MM.1S (cell line): ENCODE measurements at regions not wholly inside any gene's neighbourhood (a gene's known extent, or its start where the extent isn't known, plus 50 kb on each side); places are given as distances from the start of the nearest gene placed in this dataset.

Source experiments
- DNase-seq: peaks from one replicate; pipeline ENCODE4 v3.0.0-alpha.2; 2015
- H2AFZ ChIP-seq: fragments of 300-600 bp; sonication (generic); 2 replicates; pipeline ENCODE4 v1.6.0; 2016; ENCODE audit warnings: antibody characterized with exemption, low read length
- H3F3A ChIP-seq: fragments of 300-600 bp; sonication (generic); 2 replicates; pipeline ENCODE4 v1.6.1; 2016; ENCODE audit warnings: mild to moderate bottlenecking, antibody characterized with exemption, low read length, moderate library complexity, mixed read lengths; ENCODE audit not compliant: insufficient read depth
- H3K27ac ChIP-seq: fragments of 300-600 bp; sonication (generic); 2 replicates; pipeline ENCODE4 v1.5.1; 2016; ENCODE audit warnings: mild to moderate bottlenecking, low read length
- H3K27me3 ChIP-seq: fragments of 300-600 bp; sonication (generic); replicated peaks from 2 replicates; pipeline ENCODE4 v1.6.0; 2016; ENCODE audit warnings: low read length; ENCODE audit not compliant: insufficient read depth
- H3K36me3 ChIP-seq: fragments of 300-600 bp; sonication (generic); replicated peaks from 2 replicates; pipeline ENCODE4 v1.6.1; 2016; ENCODE audit warnings: mild to moderate bottlenecking, low read length, mixed read lengths; ENCODE audit not compliant: insufficient read depth
- H3K4me1 ChIP-seq: fragments of 300-600 bp; sonication (generic); 2 replicates; pipeline ENCODE4 v1.6.1; 2016; ENCODE audit warnings: low read length, mixed read lengths
- H3K4me2 ChIP-seq: fragments of 300-600 bp; sonication (generic); 2 replicates; pipeline ENCODE4 v1.6.0; 2016; ENCODE audit warnings: low read depth, low read length
- H3K4me3 ChIP-seq: fragments of 300-600 bp; sonication (generic); 2 replicates; pipeline ENCODE4 v1.5.1; 2016; ENCODE audit warnings: low read length, mixed read lengths
- H3K79me2 ChIP-seq: fragments of 300-600 bp; sonication (generic); 2 replicates; pipeline ENCODE4 v1.6.1; 2016; ENCODE audit warnings: mixed run types, low read length, mixed read lengths
- H3K9ac ChIP-seq: fragments of 300-600 bp; sonication (generic); 2 replicates; pipeline ENCODE4 v1.6.1; 2016; ENCODE audit warnings: low read length, mixed read lengths
- H3K9me2 ChIP-seq: fragments of 300-600 bp; sonication (generic); replicated peaks from 2 replicates; pipeline ENCODE4 v1.6.1; 2016; ENCODE audit warnings: mild to moderate bottlenecking, low read length, mixed read lengths; ENCODE audit not compliant: insufficient read depth
- H3K9me3 ChIP-seq: fragments of 300-600 bp; sonication (generic); replicated peaks from 2 replicates; pipeline ENCODE4 v1.6.1; 2016; ENCODE audit warnings: mild to moderate bottlenecking, low read length, mixed read lengths; ENCODE audit not compliant: insufficient read depth
- H4K20me1 ChIP-seq: fragments of 300-600 bp; sonication (generic); 2 replicates; pipeline ENCODE4 v1.6.1; 2016; ENCODE audit warnings: mild to moderate bottlenecking, low read length, moderate library complexity, mixed read lengths; ENCODE audit not compliant: insufficient read depth
- EZH2 ChIP-seq: fragments of 300-600 bp; sonication (generic); optimal IDR thresholded peaks from 2 replicates; pipeline ENCODE3; 2017; ENCODE audit warnings: low read depth, mild to moderate bottlenecking, antibody characterized with exemption, low read length, mixed read lengths
- EZH2phosphoT487 ChIP-seq: fragments of 300-600 bp; sonication (generic); IDR thresholded peaks from 2 replicates; pipeline ENCODE4 v1.6.1; 2018; ENCODE audit warnings: antibody characterized with exemption, low read length
- TF ChIP-seq, protein P1 (sequence below): fragments of 300-600 bp; sonication (generic); IDR thresholded peaks from 2 replicates; pipeline ENCODE4 v1.5.1; 2016; ENCODE audit warnings: antibody characterized with exemption, low read length, mixed read lengths

DNA sequence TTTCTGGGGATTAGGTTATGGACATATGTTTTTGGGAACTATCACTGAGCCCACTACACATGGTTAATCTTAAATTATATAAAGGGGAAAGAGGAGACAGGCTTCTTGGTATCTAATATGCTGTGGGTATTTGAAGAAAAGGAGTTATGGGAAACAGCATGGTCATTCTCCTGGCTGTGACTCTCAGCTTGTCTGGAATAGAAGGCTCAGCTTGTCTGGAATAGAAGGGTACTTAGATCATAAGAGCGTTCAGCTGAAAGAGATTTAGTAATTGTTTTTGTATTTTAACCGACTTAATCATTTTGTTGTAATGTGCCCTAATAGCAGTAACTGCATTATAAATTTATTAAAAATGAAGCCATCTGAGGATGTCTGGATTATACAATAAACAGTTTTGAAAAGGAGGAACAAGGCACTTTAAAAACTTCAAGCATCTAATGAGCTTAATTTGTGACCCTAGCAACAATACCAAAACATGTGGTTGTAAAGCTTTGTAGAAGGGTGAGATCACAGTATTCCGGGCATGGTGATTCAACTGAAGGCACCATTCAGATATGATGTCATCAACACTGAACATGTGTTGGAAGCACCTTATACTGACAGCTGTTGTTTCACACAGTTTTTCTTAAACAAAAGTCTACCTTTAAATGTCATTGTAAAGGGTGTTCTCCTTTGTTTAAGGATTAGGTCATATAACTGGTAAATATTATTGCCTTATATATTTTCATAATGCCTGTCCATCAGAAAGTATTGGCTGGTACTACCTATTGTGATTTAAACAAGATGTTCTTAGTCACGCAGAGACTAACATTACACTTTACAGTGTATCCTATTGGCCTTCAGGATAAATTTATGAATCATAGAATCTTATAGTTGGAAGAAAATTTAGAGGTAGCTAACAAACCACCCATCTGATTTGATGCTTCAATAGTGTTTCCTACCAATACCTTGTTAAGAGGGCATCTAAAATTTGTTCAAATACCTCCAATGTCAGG lies 2174.1 kb upstream of the WWC1 start:
- H3K4me1 ChIP-seq: no peaks in the 10 kb centered on the region
- no peaks in the 10 kb centered on the region for H3K79me2 ChIP-seq
- no peak overlapping the region for H2AFZ ChIP-seq
- no peak for DNase-seq
- no peak overlapping the region for H3K27ac ChIP-seq
- H4K20me1 ChIP-seq: no peaks in the 10 kb centered on the region
- no peaks in the 10 kb centered on the region for H3K27me3 ChIP-seq
- TF ChIP-seq EZH2 (no peak), EZH2phosphoT487 (no peak)
- TF ChIP-seq, protein P1, sequence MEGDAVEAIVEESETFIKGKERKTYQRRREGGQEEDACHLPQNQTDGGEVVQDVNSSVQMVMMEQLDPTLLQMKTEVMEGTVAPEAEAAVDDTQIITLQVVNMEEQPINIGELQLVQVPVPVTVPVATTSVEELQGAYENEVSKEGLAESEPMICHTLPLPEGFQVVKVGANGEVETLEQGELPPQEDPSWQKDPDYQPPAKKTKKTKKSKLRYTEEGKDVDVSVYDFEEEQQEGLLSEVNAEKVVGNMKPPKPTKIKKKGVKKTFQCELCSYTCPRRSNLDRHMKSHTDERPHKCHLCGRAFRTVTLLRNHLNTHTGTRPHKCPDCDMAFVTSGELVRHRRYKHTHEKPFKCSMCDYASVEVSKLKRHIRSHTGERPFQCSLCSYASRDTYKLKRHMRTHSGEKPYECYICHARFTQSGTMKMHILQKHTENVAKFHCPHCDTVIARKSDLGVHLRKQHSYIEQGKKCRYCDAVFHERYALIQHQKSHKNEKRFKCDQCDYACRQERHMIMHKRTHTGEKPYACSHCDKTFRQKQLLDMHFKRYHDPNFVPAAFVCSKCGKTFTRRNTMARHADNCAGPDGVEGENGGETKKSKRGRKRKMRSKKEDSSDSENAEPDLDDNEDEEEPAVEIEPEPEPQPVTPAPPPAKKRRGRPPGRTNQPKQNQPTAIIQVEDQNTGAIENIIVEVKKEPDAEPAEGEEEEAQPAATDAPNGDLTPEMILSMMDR: no peak
- no peaks in the 10 kb centered on the region for H3K36me3 ChIP-seq
- no peaks in the 10 kb centered on the region for H3K9me2 ChIP-seq
- no peaks in the 10 kb centered on the region for H3K9me3 ChIP-seq
- no peaks in the 10 kb centered on the region for H3F3A ChIP-seq
- H3K9ac ChIP-seq: no peak overlapping the region
- H3K4me3 ChIP-seq: no peak overlapping the region
- H3K4me2 ChIP-seq: no peak overlapping the region

DNA sequence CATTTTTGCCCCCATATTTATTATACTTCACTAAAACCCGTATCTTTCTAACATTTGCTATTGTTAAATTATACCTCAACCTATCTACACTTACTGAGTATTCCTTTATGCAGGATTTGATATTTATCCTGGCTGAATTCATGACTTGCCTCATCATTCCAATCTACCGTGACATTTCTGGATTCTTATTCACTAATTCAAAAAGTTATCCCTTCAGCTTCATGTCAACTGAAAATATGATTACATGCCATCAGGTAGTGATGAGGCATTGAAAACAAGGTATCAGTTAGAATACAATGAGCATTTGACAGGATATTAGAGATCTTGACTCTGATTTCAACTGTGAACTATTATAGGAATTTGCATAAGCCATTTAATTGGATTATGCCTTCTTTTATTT lies 2171.9 kb upstream of the WWC1 start:
- Histone ChIP-seq H3K9me3 (no peaks in the 10 kb centered on the region), H3K9ac (no peak overlapping the region), H3F3A (no peaks in the 10 kb centered on the region), H3K27ac (no peak overlapping the region), H3K36me3 (no peaks in the 10 kb centered on the region), H4K20me1 (no peaks in the 10 kb centered on the region), H3K79me2 (no peaks in the 10 kb centered on the region), H3K9me2 (no peaks in the 10 kb centered on the region), H3K4me2 (no peak overlapping the region), H3K4me1 (no peaks in the 10 kb centered on the region), H3K27me3 (no peaks in the 10 kb centered on the region), H2AFZ (no peak overlapping the region), H3K4me3 (no peak overlapping the region)
- TF ChIP-seq EZH2phosphoT487: no peak
- TF ChIP-seq, protein P1: no peak
- no peak for TF ChIP-seq EZH2
- DNase-seq: no peak

DNA sequence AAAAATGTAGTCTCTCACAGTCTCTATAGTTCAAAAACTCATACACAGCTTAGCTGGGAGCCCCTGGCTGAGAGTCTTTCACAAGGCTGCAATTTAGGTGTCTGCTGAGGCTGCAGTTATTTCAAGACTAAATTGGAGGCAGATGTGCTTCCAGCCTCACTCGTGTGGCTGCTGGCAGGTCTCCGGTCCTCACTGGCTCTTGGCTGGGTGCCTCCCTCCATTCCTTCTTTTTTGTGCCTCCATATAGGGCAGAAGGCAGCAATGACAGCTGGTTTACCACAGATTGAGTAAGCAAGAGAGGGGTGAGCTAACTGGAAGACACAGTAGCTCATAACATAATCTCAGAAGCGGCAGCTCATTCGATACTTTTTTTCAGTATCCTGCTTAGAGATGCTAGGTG lies 2167.7 kb upstream of the WWC1 start:
- Histone ChIP-seq H3K9ac (no peak overlapping the region), H3K4me3 (no peak overlapping the region), H3K9me2 (no peaks in the 10 kb centered on the region), H3K4me2 (no peak overlapping the region), H4K20me1 (no peaks in the 10 kb centered on the region), H3K9me3 (no peaks in the 10 kb centered on the region), H3K4me1 (no peaks in the 10 kb centered on the region), H3F3A (no peaks in the 10 kb centered on the region), H3K27me3 (no peaks in the 10 kb centered on the region), H3K79me2 (no peaks in the 10 kb centered on the region), H3K27ac (no peak overlapping the region), H2AFZ (no peak overlapping the region), H3K36me3 (no peaks in the 10 kb centered on the region)
- TF ChIP-seq EZH2: no peak
- TF ChIP-seq, protein P1: no peak
- no peak for DNase-seq
